HepG2 (cell line): ENCODE measurements at regions not wholly inside any gene's neighbourhood (a gene's known extent, or its start where the extent isn't known, plus 50 kb on each side); places are given as distances from the start of the nearest gene placed in this dataset.

Experiments
- ATAC-seq: fragments of 200-7000 bp; cut with Tn5 transposase; 3 replicates; pipeline ENCODE4 v1.9.1; 2020; ENCODE audit warnings: mild to moderate bottlenecking, moderate library complexity
- BruUV-seq: library from RNA; stranded (reverse); fragments of 400-500 nt; replicated peaks from 2 replicates; lab custom pipeline; 2021; lab: Mats Ljungman, UMichigan
- CTCF ChIA-PET: fragments of 300-600 bp; formaldehyde crosslinking; extraction: SDS; loops from one replicate; lab custom pipeline; 2021; ENCODE audit warnings: low total read pairs, inconsistent platforms, low intra/inter-chr PET ratio; lab: Yijun Ruan, JAX
- POLR2A ChIA-PET: fragments of 350-600 bp; sonication (Branson Sonifier 250); formaldehyde crosslinking; loops from one replicate; lab custom pipeline; 2020; ENCODE audit warnings: antibody characterized with exemption, inconsistent platforms; lab: Yijun Ruan, JAX
- DNase-seq: peaks from one replicate; pipeline ENCODE4 v3.0.0-alpha.2; 2015; ENCODE audit warnings: low spot score
- FAIRE-seq: peaks from 3 replicates; lab custom pipeline; 2011; peaks lifted over from hg19 to GRCh38; lab: Jason Lieb, UNC
- H2AFZ ChIP-seq: one replicate; pipeline ENCODE4 v1.6.1; 2011; ENCODE audit warnings: low read length, inconsistent platforms
- H3K27ac ChIP-seq: fragments of 300-600 bp; 3 replicates; pipeline ENCODE4 v1.8.0; 2011; ENCODE audit warnings: mixed run types, mild to moderate bottlenecking, mixed read lengths, low read length, inconsistent platforms; ENCODE audit not compliant: insufficient read depth; ENCODE audit errors: extremely low read length
- H3K27me3 ChIP-seq, 2 experiments: fragments of 200-600 bp in 1 of 2; 2 replicates in 1 of 2; 3 replicates in 1 of 2; pipeline versions ENCODE4 v1.6.0 to v1.8.0; 2011; ENCODE audit warnings: low read length in 2 of 2, mild to moderate bottlenecking in 2 of 2, moderate library complexity in 2 of 2, inconsistent platforms in 1 of 2; ENCODE audit not compliant: insufficient read depth in 2 of 2, control insufficient read depth in 1 of 2
- H3K36me3 ChIP-seq, 2 experiments: fragments of 200-600 bp in 1 of 2; replicated peaks in 1 of 2; 2 replicates in 1 of 2; 3 replicates in 1 of 2; pipeline versions ENCODE4 v1.5.1 to v1.8.0; 2011; ENCODE audit warnings: low read length in 2 of 2, inconsistent platforms in 1 of 2; ENCODE audit not compliant: insufficient read depth in 2 of 2, control insufficient read depth in 1 of 2
- H3K4me1 ChIP-seq: 2 replicates; pipeline ENCODE4 v1.5.1; 2012; ENCODE audit warnings: low read length, inconsistent platforms; ENCODE audit not compliant: insufficient read depth
- H3K4me2 ChIP-seq: 2 replicates; pipeline ENCODE4 v1.6.0; 2011; ENCODE audit warnings: low read depth, low read length, inconsistent platforms
- H3K4me3 ChIP-seq, 3 experiments: fragments of 200-600 bp in 1 of 3; sonication (generic), shearing (Covaris generic) in 1 of 3; replicated peaks in 1 of 3; 2 replicates each; pipeline ENCODE4 v1.5.1; 2011 to 2016; ENCODE audit warnings: low read length in 3 of 3, inconsistent platforms in 2 of 3, low read depth in 2 of 3, mild to moderate bottlenecking in 2 of 3, control low read depth in 1 of 3, mixed read lengths in 1 of 3; ENCODE audit not compliant: insufficient read depth in 1 of 3
- H3K79me2 ChIP-seq: one replicate; pipeline ENCODE4 v1.6.1; 2011; ENCODE audit warnings: low read length, inconsistent platforms; ENCODE audit not compliant: insufficient read depth
- H3K9ac ChIP-seq: 2 replicates; pipeline ENCODE4 v1.6.0; 2011; ENCODE audit warnings: mild to moderate bottlenecking, low read depth, low read length, inconsistent platforms; ENCODE audit not compliant: insufficient read depth
- H3K9me3 ChIP-seq: 2 replicates; pipeline ENCODE4 v1.5.1; 2012; ENCODE audit warnings: mild to moderate bottlenecking, low read length
- H4K20me1 ChIP-seq: 2 replicates; pipeline ENCODE4 v1.6.0; 2011; ENCODE audit warnings: inconsistent platforms, mild to moderate bottlenecking, low read length, moderate library complexity; ENCODE audit not compliant: insufficient read depth
- CEBPB ChIP-seq: IDR thresholded peaks from 2 replicates; pipeline ENCODE4 v1.6.1; 2011; ENCODE audit warnings: low read depth, low read length, improper control_type of control experiment, borderline replicate concordance
- HNF4G ChIP-seq, 2 experiments: sonication (generic) in 1 of 2; formaldehyde crosslinking in 1 of 2; IDR thresholded peaks; 2 replicates each; pipeline versions ENCODE4 v1.4.0 to v1.6.1; 2011 to 2020; ENCODE audit warnings: borderline replicate concordance in 2 of 2, low read depth in 2 of 2, mild to moderate bottlenecking in 2 of 2, low read length in 1 of 2, missing genetic modification reagents in 1 of 2, moderate library complexity in 1 of 2
- KDM5B ChIP-seq: sonication (generic); formaldehyde crosslinking; IDR thresholded peaks from 2 replicates; pipeline ENCODE4 v1.4.0; 2020; ENCODE audit warnings: missing genetic modification reagents, mild to moderate bottlenecking, borderline replicate concordance
- KMT2A ChIP-seq: sonication (generic); formaldehyde crosslinking; IDR thresholded peaks from 2 replicates; pipeline ENCODE4 v1.4.0; 2020; ENCODE audit warnings: missing genetic modification reagents
- POLR2AphosphoS2 ChIP-seq: IDR thresholded peaks from 2 replicates; pipeline ENCODE4 v1.6.1; 2011; ENCODE audit warnings: low read depth, low read length, improper control_type of control experiment
- SIN3B ChIP-seq: fragments of 150-350 bp; IDR thresholded peaks from 2 replicates; pipeline ENCODE4 v1.6.1; 2014; ENCODE audit warnings: low read length
- SIX1 ChIP-seq: sonication (generic); formaldehyde crosslinking; IDR thresholded peaks from 2 replicates; pipeline ENCODE4 v1.4.0; 2020; ENCODE audit warnings: missing genetic modification reagents, borderline replicate concordance
- SYNCRIP ChIP-seq: fragments of 200-400 bp; formaldehyde crosslinking; IDR thresholded peaks from 2 replicates; pipeline ENCODE4 v1.6.1; 2018; ENCODE audit warnings: mild to moderate bottlenecking, low read depth, low read length; ENCODE audit not compliant: insufficient read depth
- ZBTB10 ChIP-seq: sonication (generic); formaldehyde crosslinking; IDR thresholded peaks from 2 replicates; pipeline ENCODE4 v1.4.0; 2020; ENCODE audit warnings: missing genetic modification reagents, borderline replicate concordance
- ZBTB7A ChIP-seq: sonication (generic); formaldehyde crosslinking; IDR thresholded peaks from 2 replicates; pipeline ENCODE4 v1.8.0; 2022; ENCODE audit warnings: mild to moderate bottlenecking, missing genetic modification reagents
- ZNF10 ChIP-seq: sonication (generic); formaldehyde crosslinking; IDR thresholded peaks from 2 replicates; pipeline ENCODE4 v1.4.0; 2020; ENCODE audit warnings: mild to moderate bottlenecking, low read depth, missing genetic modification reagents, borderline replicate concordance
- ZNF253 ChIP-seq: sonication (generic); formaldehyde crosslinking; IDR thresholded peaks from 2 replicates; pipeline ENCODE4 v1.8.0; 2022; ENCODE audit warnings: mild to moderate bottlenecking, missing genetic modification reagents, borderline replicate concordance
- ZNF512B ChIP-seq: sonication (generic); formaldehyde crosslinking; IDR thresholded peaks from 2 replicates; pipeline ENCODE4 v1.5.1; 2020; ENCODE audit warnings: missing genetic modification reagents, mild to moderate bottlenecking, borderline replicate concordance
- ZNF616 ChIP-seq: sonication (generic); formaldehyde crosslinking; IDR thresholded peaks from 2 replicates; pipeline ENCODE4 v1.5.0; 2020; ENCODE audit warnings: low read depth, mild to moderate bottlenecking, missing genetic modification reagents
- ZNF674 ChIP-seq: sonication (generic); formaldehyde crosslinking; IDR thresholded peaks from 2 replicates; pipeline ENCODE4 v1.5.0; 2020; ENCODE audit warnings: low read depth, mild to moderate bottlenecking, missing genetic modification reagents
- ZNF766 ChIP-seq: sonication (generic); formaldehyde crosslinking; IDR thresholded peaks from 2 replicates; pipeline ENCODE4 v1.5.0; 2020; ENCODE audit warnings: missing genetic modification reagents, borderline replicate concordance
- ZNF790 ChIP-seq: sonication (generic); formaldehyde crosslinking; IDR thresholded peaks from 2 replicates; pipeline ENCODE4 v1.8.0; 2022; ENCODE audit warnings: missing genetic modification reagents, mild to moderate bottlenecking, borderline replicate concordance
- ZNF839 ChIP-seq: sonication (generic); formaldehyde crosslinking; IDR thresholded peaks from 2 replicates; pipeline ENCODE4 v1.4.0; 2020; ENCODE audit warnings: missing genetic modification reagents, mild to moderate bottlenecking, borderline replicate concordance
- in situ Hi-C: cut with HindIII; loops from 2 replicates; pipeline ENCODE4 v1.10.0; 2017; ENCODE audit warnings: low pct_unique_long_range_greater_than_20kb; ENCODE audit not compliant: extremely low pct_ligation_motif_present
- intact Hi-C: fragments of 100-400 bp; cut with micrococcal nuclease; formaldehyde crosslinking; loops from one replicate; pipeline ENCODE4 v1.10.0; 2022; ENCODE audit not compliant: unreplicated experiment

GRCh38 chr7:132072873-132073272, 503.4 kb downstream of the PLXNA4 start:
- Histone ChIP-seq H3K79me2 (no peaks in the 10 kb centered on the region), H3K27me3 (peaks cover 0 to 32% of the 10 kb centered on the region in 2 experiments; a peak in 3 of 5 replicates), H3K36me3 (no peaks in the 10 kb centered on the region), H3K27ac (no peak overlapping the region), H2AFZ (no peak overlapping the region), H4K20me1 (no peaks in the 10 kb centered on the region), H3K9ac (no peak overlapping the region), H3K9me3 (no peaks in the 10 kb centered on the region), H3K4me1 (no peaks in the 10 kb centered on the region), H3K4me2 (no peak overlapping the region), H3K4me3 (no peak overlapping the region)
- CTCF ChIA-PET: no interaction called here
- DNase-seq: no peak
- peak; percentile 60 for ATAC-seq
- no peak for FAIRE-seq
- no TSS peak for BruUV-seq
- intact Hi-C loops (no loop called here), in situ Hi-C loops (loop anchor here (25.0 kb wide), 1 partner anchor 386 kb away; no protein-coding TSS in a partner anchor)
- POLR2A ChIA-PET: no interaction called here
- TF ChIP-seq KDM5B: no peak
- TF ChIP-seq ZNF10 (CRISPR knock-in tag): no peak
- no peak for TF ChIP-seq ZBTB10 (CRISPR knock-in tag)
- TF ChIP-seq ZNF253: no peak
- no peak for TF ChIP-seq ZBTB7A (CRISPR knock-in tag)
- TF ChIP-seq ZNF616 (CRISPR knock-in tag): no peak
- no peak for TF ChIP-seq POLR2AphosphoS2
- no peak for TF ChIP-seq ZNF512B (CRISPR knock-in tag)
- TF ChIP-seq ZNF674: no peak
- no peak for TF ChIP-seq SIX1
- no peak for TF ChIP-seq ZNF766 (CRISPR knock-in tag)
- no peak for TF ChIP-seq SIN3B
- TF ChIP-seq CEBPB: peak; percentile 78; the same call in 1 of the 2 replicates
- no peak for TF ChIP-seq ZNF839 (CRISPR knock-in tag)
- TF ChIP-seq HNF4G (IDR thresholded peaks at IDR 0.05; ENCODE audit: borderline replicate concordance, low read depth, low read length): no peak
- no peak for TF ChIP-seq HNF4G (CRISPR knock-in tag; IDR thresholded peaks at IDR 0.05; ENCODE audit: borderline replicate concordance, low read depth)
- TF ChIP-seq KMT2A (CRISPR knock-in tag): no peak
- no peak for TF ChIP-seq SYNCRIP
- no peak for TF ChIP-seq ZNF790 (CRISPR knock-in tag)
